IPS-11a (cell line): ENCODE measurements at regions not wholly inside any gene's neighbourhood (a gene's known extent, or its start where the extent isn't known, plus 50 kb on each side); places are given as distances from the start of the nearest gene placed in this dataset.

Experiments used
- H3K4me3 ChIP-seq: one replicate; pipeline ENCODE4 v1.5.1; 2013; ENCODE audit warnings: low read depth, low read length, control low read depth

DNA sequence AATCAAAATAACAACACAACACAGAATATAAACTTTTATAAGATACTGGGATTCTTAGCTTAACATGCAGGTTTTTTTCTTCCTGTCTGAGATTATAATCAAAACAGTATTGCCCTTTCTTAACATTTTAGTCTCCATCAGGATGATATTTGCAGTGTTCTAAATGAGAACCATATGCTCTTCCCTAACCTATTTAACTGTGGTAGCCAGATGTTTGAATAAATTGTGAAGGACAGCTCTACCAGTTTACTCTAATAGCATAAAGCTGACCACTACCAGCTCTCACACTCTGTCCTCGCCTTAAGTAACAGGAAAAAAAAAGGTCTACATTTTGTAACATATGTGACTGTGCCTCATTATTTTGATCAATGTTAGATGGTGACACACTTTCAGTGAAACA, 618.7 kb upstream of the SGCG start:
- H3K4me3 ChIP-seq = no peak overlapping the region

DNA sequence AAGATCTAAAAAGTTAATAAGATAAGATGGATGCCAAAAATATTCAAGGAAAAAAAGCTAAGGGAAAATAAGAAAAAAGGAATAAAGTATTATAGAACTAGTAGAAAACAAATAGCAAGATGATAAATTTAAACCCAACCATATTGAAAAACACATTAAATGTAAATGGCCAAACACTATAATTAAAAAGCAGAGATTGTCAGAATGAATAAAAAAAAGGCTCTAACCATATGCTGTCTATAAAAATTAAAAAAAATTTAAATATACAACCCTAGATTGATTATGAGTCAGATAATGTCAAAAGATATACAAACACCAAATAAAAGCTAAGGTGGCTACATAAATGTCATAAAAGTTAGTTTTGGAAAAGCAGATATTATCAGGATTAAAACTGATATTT, 617.5 kb upstream of the SGCG start:
- no peak overlapping the region for H3K4me3 ChIP-seq

DNA sequence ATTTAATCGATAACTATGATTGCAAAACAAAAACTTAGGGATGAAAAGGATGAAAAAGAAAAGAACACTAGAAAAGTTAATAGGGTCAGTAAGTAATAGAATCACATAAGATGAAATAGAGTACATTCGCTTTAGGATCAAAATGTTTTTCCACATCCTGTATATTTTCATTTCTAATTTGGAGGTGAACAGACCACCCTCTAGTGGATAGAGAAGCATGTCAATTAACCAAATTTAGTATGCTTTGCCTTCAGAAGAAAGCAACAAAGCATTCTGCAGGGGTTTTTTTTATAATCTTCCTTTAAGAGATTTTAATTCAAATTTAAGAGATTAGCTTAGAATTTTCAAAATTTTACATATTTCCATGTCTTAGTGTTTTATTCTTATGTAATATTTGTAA, 611.0 kb upstream of the SGCG start:
- no peak overlapping the region for H3K4me3 ChIP-seq

DNA sequence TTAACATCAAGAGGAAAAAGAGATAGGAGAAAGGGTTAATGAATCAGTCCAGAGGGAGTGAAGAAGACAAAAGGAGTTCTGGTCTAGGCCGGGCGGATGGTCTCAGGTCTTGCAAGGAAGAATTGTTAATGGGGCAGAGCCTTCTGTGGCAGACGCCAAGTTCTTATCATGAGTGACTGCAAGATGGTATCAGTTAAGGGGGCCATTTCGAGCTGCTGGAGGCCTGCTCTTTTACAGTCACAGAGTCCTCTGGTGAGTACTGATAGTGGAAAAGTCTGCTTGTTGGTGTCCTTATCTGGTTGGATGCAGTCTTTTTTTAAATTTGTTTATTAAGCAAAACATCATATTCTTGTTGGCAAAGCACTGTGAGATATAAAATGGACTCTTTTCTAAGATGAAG, 590.9 kb upstream of the SGCG start:
- no peak overlapping the region for H3K4me3 ChIP-seq

DNA sequence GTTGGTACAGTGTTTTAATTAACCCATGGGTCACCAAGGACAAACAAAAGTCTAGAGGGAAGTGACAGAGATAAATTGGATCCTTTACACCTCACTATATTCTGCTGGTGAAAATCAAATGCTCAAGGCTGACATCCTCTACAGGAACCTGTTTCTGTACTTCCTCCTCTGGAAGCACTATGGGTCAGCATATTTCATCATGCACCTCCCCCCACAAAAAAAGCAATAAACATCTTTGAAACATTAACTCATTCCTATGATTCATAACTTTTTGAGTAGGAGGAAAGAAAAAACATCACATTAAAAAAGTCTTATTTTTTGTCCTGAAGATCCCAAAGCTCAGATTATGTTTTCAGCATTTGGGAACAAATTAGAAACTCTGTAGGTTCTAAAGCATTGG, 588.3 kb upstream of the SGCG start:
- no peak overlapping the region for H3K4me3 ChIP-seq

DNA sequence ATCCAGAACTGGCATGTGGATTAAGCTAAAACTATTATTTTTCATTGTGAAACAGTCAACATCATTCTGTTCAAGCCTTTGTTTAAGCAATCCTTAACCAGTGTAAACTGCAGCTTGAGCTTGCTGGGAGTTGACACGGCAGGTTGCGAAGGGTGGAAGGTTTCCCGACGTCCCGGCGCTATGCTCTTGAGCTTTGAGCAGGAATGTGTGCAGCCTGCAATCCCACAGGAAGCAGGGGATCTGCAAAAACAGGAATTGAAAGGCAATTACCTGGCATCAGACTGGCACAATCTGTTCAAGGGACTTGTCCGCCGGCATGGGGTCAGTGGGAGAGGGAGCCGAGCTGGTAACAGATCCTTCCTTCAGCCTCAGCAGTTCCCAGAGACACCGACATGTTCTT, 586.7 kb upstream of the SGCG start:
- H3K4me3 ChIP-seq = no peak overlapping the region

DNA sequence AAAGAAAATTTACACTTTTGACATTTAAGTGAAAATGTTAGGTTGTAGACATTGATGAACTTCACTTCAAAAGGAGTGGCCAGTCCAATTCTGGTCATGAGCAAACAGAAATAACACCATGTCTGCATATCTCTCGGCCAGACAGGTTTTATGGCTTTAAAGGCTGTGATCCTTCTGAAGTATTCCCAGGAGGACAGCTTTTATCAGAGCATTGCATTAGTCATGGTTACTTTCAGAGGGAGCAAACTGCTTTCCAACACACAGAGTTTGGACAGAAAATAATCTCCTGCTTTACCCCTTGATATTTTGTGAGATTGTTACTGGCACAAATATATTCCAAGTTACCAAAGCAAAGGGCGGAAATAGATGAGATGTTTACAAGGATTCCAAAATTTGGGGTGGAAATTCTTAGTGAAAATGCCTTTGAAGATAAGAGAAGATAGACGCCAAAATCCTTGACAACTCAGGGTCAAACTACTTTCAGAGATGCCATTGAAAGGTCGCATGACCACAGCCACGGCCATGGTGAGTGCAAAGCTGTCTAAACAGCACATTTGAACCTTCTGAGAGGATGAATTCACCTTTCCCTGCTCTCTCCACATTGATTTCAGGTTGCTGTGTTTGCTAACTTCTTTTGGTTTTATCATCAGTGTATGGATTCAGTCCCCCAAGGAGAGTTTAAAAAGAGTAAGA, 584.5 kb upstream of the SGCG start:
- H3K4me3 ChIP-seq = no peak overlapping the region

DNA sequence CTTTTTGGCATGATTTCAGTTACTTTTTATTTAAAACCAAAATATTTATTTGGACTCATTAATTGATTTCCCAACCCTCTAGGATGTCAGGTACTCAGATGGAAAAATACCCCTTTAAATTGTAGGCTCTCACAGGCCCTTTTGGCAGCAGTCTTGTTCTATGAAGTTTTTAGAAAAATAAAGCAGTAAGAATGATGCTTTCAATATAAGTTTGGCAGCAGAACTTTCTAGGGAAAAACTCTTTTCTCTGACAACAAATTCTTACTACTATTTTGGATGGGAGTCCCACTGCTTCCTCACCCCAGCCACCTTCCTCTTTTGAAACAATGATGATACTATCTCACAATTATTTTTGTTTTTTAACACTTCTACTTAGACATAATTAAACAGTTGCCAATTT, 581.6 kb upstream of the SGCG start:
- no peak overlapping the region for H3K4me3 ChIP-seq

DNA sequence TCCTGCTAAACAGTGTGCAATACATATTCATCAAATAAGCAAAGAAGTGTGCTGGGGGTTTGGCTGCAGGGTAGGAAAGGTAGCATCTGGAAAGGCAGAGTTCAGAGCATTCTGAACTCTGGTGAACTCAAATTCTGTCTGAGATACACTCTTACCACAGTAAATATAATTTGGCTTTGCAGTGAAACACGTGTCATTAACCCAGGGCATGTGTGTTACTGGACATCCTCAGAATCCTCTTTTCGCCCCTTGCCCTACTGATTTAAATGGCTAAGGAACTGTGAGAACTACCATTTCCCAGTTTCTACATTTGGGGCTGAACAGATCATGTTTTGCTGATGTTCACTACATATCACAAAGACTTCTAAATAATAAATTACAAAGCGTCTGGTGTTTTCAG, 562.8 kb upstream of the SGCG start:
- H3K4me3 ChIP-seq = no peak overlapping the region

DNA sequence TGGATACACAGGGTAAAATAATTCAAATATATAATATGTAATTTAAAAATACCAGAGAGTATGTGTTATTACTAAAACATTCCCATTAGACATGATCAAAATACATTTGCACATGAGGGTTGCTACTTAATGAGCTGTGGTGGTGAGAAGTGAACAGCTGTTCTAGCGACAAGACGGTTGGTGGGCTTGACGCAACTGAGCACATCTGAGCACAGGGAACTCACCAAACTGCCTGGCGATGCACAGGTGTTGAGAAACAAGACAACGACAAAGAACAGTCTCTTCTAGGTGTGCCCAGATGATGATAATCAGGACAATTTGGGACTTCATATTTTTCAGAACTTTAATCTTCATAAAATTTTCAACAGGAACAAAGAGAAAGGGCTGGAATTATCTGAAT, 555.1 kb upstream of the SGCG start:
- H3K4me3 ChIP-seq = no peak overlapping the region

DNA sequence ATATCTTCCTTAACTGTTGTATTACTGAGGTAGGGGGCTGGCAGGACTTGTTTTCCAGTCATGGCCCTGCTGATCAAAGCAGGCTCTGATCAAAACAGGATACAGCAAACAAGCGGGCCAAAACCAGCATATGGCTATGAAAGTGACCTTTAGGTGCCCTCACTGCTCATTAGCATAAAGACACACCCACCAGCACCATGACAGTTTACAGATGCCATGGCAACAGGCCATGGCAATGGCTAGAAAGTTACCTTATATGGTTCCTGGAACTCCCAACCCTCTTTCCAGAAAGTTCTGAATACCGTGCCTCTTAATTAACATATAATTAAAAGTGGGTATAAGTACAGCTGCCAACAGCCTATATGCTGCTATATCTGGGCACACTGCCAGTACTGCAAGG, 551.4 kb upstream of the SGCG start:
- H3K4me3 ChIP-seq = no peak overlapping the region

DNA sequence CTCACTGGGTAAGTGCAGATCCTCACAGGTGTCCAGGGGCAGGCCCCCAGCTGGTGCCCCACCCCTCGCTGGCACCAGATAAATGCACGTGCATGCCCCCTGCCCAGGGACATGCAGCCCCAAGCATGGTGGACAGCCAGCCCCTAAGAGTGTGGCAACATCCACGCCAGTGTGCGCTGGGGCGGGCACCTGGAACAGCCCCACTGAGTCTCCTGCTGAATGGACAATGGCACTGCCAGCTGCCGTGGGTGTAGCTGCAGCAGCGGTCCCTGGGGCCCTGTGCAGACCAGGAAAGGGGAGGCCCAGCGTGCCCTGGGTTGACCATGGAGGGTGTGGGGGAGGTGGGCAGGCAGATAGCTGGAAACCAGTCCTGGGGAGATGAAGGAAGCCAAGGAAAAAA, 538.7 kb upstream of the SGCG start:
- H3K4me3 ChIP-seq = no peak overlapping the region

DNA sequence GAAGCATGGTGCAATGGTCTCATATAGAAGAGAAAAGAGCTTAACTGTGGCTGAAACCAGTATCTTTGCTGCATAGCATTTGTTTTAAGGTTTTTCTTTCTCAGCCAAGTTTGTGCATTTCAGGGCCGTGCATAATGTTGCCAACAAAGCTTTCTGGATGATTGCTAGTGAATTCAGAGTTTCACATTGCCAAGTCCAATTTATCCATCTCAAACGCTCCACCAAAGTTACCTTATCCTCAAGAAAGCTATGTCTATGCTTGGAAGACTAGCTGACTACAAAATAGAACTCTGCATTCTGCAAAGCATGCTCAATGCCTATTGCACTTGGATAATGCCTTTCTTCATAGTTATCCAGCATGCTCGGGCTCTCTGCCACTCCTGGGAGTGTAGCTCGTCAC, 535.8 kb upstream of the SGCG start:
- no peak overlapping the region for H3K4me3 ChIP-seq

DNA sequence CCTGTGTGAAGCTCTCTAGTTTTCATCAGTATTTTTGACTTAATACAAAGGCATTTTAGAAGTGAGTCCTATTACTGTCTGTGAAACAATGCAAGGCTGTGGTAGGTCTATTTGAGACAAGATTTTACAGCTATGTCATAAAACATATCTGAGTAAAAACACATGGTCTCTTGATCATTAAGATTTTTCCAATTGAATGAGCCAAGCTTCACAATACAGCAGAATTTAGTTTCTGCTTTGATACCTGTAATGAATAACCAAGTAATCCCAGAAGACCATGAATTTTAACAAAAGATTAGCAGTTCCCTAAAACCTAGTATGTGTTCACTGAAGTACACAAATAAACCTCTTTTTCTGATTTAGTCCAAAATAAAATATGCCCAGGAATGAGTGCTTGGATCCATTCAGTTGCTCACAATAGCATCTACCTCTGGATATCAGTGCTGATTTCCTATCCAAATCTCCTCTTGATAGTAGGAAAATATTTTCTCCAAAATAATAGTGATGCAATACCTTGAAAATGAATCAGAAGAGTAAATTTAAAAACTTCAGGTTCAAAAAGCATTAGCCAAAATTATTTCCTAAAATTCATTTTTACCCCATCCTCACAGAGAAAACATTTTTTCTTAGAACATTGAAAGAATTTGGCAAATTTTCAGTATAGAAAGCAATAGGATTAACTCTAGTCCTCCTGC, 533.5 kb upstream of the SGCG start:
- H3K4me3 ChIP-seq = no peak overlapping the region

DNA sequence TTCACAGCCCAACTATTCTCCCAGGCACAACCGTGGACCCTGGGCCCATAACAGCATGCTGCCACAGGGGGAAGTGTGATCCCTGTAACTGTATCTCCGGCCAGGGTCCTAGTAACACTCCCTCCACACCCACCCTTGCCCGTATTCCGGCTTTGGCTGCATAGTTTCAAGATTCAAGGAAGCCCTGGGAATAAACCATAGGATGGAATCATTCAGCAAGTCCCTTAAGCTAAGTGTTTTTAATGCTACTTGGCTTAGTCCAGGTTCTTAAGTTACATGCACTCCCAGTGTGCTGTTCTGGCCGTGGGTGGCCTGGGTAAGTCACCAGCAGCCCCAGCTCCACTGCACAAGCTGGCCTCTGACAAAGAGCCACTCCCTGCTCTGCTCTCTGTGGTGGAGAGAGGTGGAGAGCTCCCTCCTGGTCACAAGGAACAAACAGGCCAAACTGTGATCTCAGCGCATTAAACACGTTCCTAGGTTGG, 532.4 kb upstream of the SGCG start:
- H3K4me3 ChIP-seq = no peak overlapping the region

DNA sequence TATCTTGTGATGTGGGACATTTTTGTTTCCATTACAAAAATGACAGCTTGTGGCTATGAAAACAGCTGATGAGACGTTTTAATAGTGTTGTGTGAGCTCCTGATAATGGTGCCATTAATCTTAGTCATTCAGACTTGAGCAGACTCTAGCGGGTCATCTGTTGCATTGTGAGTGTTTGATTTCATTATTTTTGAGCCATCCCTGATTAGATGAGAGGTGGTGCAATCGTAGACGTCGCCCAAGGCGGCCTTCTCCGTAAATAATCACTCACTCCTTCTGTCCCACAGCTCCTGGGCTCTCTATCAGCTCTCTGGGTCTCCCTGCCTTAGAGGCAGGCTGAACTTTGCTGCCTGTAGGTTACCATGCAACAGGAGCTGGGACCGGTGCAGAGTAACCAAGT, 528.0 kb upstream of the SGCG start:
- no peak overlapping the region for H3K4me3 ChIP-seq

DNA sequence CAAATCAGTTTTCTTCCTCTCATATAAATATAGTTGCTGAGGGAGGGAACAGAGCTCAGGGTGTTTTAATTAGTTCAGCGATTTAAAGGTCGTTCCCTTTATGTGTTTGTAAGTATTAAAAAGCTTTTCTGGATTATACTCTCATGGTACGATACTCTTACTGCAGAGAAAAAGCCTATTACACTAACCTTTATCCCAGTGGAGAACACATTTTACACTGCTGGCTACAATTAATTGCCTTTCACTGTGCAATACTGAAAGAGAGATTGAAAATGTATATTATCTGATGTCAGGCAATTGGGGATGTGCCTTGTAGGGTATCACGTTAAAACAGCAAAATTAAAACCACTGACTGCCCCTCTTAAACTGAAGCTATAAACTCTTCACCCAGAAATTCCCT, 526.9 kb upstream of the SGCG start:
- no peak overlapping the region for H3K4me3 ChIP-seq

DNA sequence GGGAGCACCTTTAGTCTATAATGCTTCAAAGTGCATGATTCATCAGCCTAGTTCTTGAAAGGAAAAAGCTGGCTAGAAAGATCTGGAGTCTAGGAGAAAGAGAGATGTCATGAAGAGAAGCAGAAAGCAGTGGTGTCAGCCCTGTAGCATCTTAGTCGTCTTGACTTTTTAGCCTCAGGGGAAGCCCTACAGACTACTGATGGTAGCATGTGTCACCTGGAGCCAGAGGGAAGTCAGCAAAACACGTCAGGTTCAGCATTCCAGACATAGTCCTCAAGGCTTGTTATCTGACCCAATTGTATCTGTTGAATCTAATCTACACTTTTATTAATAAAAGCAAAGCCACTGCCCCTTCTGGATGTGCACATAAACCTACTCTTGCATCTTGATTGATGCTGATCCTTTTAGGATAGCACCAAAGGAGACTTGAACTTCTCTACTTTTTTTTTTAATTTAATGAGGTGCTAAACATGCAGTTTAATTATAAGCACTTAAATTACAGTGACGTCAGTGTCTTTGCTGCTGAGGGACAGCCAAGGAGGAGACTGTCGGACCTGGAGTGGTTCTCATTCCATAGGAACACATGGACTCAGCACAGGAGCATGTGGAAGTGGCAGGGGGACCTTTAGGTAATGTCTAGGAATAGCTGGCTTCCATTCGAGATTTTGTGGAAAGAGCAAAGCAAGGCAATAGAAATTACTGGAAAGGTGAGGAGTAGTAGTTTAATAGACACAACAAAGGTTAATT, 525.5 kb upstream of the SGCG start:
- no peak overlapping the region for H3K4me3 ChIP-seq

DNA sequence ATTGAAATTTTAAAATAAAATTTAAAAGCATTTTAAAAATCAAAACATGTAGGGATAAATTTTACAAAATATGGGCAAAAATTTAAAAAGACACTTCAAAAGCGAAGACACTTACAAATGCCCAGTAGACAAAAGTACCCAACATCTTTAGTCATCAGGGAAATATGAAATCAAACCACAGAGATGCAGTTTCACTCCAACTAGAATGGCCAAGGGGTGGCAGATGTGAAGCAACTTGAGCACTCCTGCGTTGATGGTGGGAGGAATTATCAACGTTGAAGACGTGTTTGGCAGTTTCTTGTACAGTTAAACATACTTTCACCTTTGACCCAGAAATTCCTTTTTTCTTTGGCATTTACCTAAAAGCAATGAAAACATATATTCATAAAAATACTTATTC, 518.0 kb upstream of the SGCG start:
- no peak overlapping the region for H3K4me3 ChIP-seq

DNA sequence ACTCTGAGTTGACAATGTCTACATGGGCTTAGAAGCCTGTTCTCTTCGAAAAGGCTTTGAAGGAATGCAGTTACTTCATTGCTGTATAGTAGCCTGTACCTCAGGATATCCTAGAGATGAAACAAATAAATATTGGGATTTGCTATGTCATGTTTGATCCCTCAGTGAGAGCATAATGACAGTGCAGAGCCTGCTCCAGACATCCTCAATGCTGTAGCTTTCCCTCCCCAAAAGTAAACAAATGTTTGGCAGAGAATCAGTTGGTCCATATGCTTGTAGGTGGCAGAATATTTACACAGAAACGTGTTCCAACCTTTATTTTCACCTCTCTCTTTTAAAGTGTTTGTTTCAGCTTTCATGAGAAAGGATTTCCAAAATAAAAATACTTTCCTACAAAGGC, 515.3 kb upstream of the SGCG start:
- H3K4me3 ChIP-seq = no peak overlapping the region

DNA sequence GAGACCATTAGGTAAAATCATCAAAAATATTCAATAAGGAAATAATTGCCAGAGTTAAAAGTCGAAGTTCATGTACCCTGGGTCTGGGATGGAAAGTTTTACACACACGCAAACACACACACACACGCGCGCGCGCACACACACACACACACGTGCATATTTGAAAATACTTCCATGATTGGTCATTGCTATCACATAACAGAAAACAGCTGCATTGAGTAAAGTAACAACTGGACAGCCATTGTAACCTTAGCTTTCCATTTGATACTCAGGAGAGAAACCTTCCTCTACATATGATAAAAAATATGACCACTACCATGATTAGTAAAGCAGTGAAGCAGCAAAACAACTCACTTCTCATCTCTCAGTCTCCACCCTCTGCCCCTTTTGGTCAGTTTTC, 490.0 kb upstream of the SGCG start:
- H3K4me3 ChIP-seq = no peak overlapping the region

DNA sequence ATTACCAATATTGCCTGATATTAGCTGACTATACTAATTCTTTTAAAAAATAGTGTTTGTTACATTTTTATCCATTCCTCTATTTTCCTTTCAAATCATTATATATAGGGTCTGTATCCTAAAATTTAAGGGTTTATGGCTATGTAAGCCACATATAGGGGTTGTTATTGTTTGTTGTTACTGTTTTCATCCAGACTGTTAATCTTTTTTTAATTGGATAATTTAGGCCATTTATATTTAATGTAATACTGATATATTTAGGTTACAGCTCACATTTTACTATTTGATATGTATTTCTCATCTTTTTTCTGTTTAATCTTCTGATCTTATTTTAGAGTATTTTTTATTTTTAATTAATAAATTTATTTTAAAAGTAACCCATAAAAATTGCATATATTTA, 487.1 kb upstream of the SGCG start:
- H3K4me3 ChIP-seq = no peak overlapping the region
